DND-41 (cell line): ENCODE measurements at regions not wholly inside any gene's neighbourhood (a gene's known extent, or its start where the extent isn't known, plus 50 kb on each side); places are given as distances from the start of the nearest gene placed in this dataset.

Source experiments
- CTCF ChIP-seq: IDR thresholded peaks from 2 replicates; pipeline ENCODE4 v1.5.1; 2012; ENCODE audit warnings: borderline replicate concordance, low read length, moderate library complexity, mild to moderate bottlenecking; ENCODE audit not compliant: poor library complexity, severe bottlenecking; ENCODE audit errors: extremely low read depth
- EZH2 ChIP-seq: IDR thresholded peaks from 3 replicates; pipeline ENCODE4 v1.6.1; 2012; ENCODE audit warnings: borderline replicate concordance, low read depth, mild to moderate bottlenecking, moderate library complexity, low read length, inconsistent platforms; ENCODE audit not compliant: severe bottlenecking

DNA sequence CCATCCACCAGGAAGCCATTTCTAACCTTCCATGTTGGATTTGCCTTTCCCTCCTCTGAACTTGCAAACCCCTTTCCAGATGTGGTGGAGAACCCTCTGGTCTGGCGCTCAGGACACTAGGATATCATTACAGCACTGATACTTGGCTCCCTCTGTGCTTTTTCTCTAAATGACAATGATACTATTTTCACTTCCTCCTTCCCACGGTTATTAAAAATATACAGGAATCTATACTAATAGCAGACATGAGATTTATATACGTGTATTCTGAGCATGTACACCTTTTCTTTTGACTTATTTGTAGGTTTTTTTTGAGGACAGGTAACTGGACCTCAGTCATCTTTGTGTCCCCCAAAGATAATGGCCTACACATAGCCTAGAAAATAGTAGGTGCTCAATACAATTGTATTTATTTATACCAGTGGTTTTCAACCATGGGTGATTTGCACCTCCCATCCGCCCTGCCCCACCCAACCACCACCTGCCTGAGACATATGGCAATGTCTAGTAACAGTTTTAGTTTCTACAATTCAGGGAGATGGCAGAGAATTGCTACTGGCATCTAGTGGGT, 60.4 kb upstream of the PLAC8 start:
- TF ChIP-seq EZH2 (no peak), CTCF (no peak)
